Breast epithelium (tissue), 4 donors: ENCODE measurements at regions not wholly inside any gene's neighbourhood (a gene's known extent, or its start where the extent isn't known, plus 50 kb on each side); places are given as distances from the start of the nearest gene placed in this dataset.

Experiments used
- DNase-seq, 2 donors: peaks; one replicate each; pipeline ENCODE4 v3.0.0-alpha.2; 2019; ENCODE audit warnings: low spot score in 2 of 2
- H3K27ac ChIP-seq, 2 donors: fragments of 200-600 bp; sonication (generic) in 1 of 2; one replicate each; pipeline ENCODE4 v1.5.1; 2016 to 2019; ENCODE audit warnings: mild to moderate bottlenecking in 1 of 2
- H3K27me3 ChIP-seq, 2 donors: fragments of 200-600 bp; sonication (generic) in 1 of 2; one replicate each; pipeline versions ENCODE4 v1.5.1 to v1.6.0; 2017 to 2019; ENCODE audit warnings: control low read depth in 1 of 2, mild to moderate bottlenecking in 1 of 2
- H3K36me3 ChIP-seq: fragments of 200-600 bp; one replicate; pipeline ENCODE4 v1.5.1; 2019
- H3K4me1 ChIP-seq, 2 donors: fragments of 200-600 bp; sonication (generic); one replicate each; pipeline ENCODE4 v1.5.1; 2016 to 2019; ENCODE audit warnings: control low read depth in 1 of 2
- H3K4me3 ChIP-seq, 3 donors: fragments of 200-600 bp; sonication (generic); 1 replicate in 2 of 3; 2 replicates in 1 of 3; pipeline ENCODE4 v1.5.1; 2016 to 2019; ENCODE audit warnings: mild to moderate bottlenecking in 3 of 3, moderate library complexity in 2 of 3
- H3K9me3 ChIP-seq, 2 donors: fragments of 200-600 bp; sonication (generic) in 1 of 2; one replicate each; pipeline ENCODE4 v1.5.1; 2016 to 2019; ENCODE audit warnings: control low read depth in 1 of 2
- CTCF ChIP-seq, 3 donors: fragments of 450-650 bp; IDR thresholded peaks; one replicate each; pipeline ENCODE4 v1.5.1; 2016 to 2017; ENCODE audit warnings: antibody characterized with exemption in 3 of 3, mild to moderate bottlenecking in 3 of 3, moderate library complexity in 3 of 3
- POLR2A ChIP-seq: fragments of 450-650 bp; IDR thresholded peaks from one replicate; pipeline ENCODE4 v1.6.1; 2016; ENCODE audit warnings: antibody characterized with exemption, mild to moderate bottlenecking, moderate library complexity
- POLR2AphosphoS5 ChIP-seq, 3 donors: sonication (generic); formaldehyde crosslinking; IDR thresholded peaks; one replicate each; pipeline ENCODE4 v1.6.1; 2017; ENCODE audit warnings: antibody characterized with exemption in 3 of 3
- intact Hi-C: fragments of 100-400 bp; cut with DNase I; formaldehyde crosslinking; loops from one replicate; pipeline ENCODE4 v1.15.1; 2023; ENCODE audit warnings: low total_unique reads

- Histone ChIP-seq H3K4me3 (no peak overlapping the region), H3K9me3 (no peaks in the 10 kb centered on the region), H3K27ac (no peak overlapping the region), H3K36me3 (no peaks in the 10 kb centered on the region), H3K4me1 (no peaks in the 10 kb centered on the region), H3K27me3 (no peaks in the 10 kb centered on the region)
- no peak for DNase-seq
- intact Hi-C loops: no loop called here
- TF ChIP-seq CTCF (IDR thresholded peaks at IDR 0.05) (no peak), POLR2A (no peak), POLR2AphosphoS5 (IDR thresholded peaks at IDR 0.05) (no peak)
These were observed 970.8 kb upstream of the TENM3 start for GRCh38 chr4:181272422-181272821.

- intact Hi-C loops: no loop called here
- Histone ChIP-seq H3K9me3 (no peaks in the 10 kb centered on the region), H3K27me3 (no peaks in the 10 kb centered on the region), H3K4me3 (no peak overlapping the region), H3K36me3 (no peaks in the 10 kb centered on the region), H3K27ac (no peak overlapping the region), H3K4me1 (no peaks in the 10 kb centered on the region)
- TF ChIP-seq POLR2AphosphoS5 (IDR thresholded peaks at IDR 0.05) (no peak), CTCF (IDR thresholded peaks at IDR 0.05) (no peak), POLR2A (no peak)
- DNase-seq: no peak
These were observed 964.3 kb upstream of the TENM3 start for GRCh38 chr4:181278941-181279340.

- H3K4me1 ChIP-seq: no peaks in the 10 kb centered on the region
- no peaks in the 10 kb centered on the region for H3K9me3 ChIP-seq
- TF ChIP-seq POLR2A (no peak), CTCF (IDR thresholded peaks at IDR 0.05) (no peak), POLR2AphosphoS5 (IDR thresholded peaks at IDR 0.05) (no peak)
- DNase-seq: no peak
- H3K4me3 ChIP-seq: no peak overlapping the region
- no peaks in the 10 kb centered on the region for H3K36me3 ChIP-seq
- peak overlapping the region in 1 of 2 donors; percentile 25 for H3K27ac ChIP-seq
- no peaks in the 10 kb centered on the region for H3K27me3 ChIP-seq
- intact Hi-C loops: no loop called here
These were observed 961.8 kb upstream of the TENM3 start for GRCh38 chr4:181281451-181281850.

GRCh38 chr4:181289198-181289597 lies 954.0 kb upstream of the TENM3 start:
- DNase-seq: no peak
- Histone ChIP-seq H3K4me1 (no peaks in the 10 kb centered on the region), H3K9me3 (no peaks in the 10 kb centered on the region), H3K36me3 (no peaks in the 10 kb centered on the region), H3K27me3 (no peaks in the 10 kb centered on the region), H3K27ac (no peak overlapping the region), H3K4me3 (no peak overlapping the region)
- no peak for TF ChIP-seq CTCF (IDR thresholded peaks at IDR 0.05)
- TF ChIP-seq POLR2A: no peak
- TF ChIP-seq POLR2AphosphoS5 (IDR thresholded peaks at IDR 0.05): no peak
- intact Hi-C loops: no loop called here

- no peak overlapping the region for H3K27ac ChIP-seq
- TF ChIP-seq POLR2A: no peak
- TF ChIP-seq CTCF (IDR thresholded peaks at IDR 0.05): no peak
- no peak for TF ChIP-seq POLR2AphosphoS5 (IDR thresholded peaks at IDR 0.05)
- no peaks in the 10 kb centered on the region for H3K36me3 ChIP-seq
- no peak overlapping the region for H3K4me3 ChIP-seq
- intact Hi-C loops: no loop called here
- no peaks in the 10 kb centered on the region for H3K27me3 ChIP-seq
- no peak for DNase-seq
- H3K4me1 ChIP-seq: no peaks in the 10 kb centered on the region
- H3K9me3 ChIP-seq: no peaks in the 10 kb centered on the region
These were observed 951.6 kb upstream of the TENM3 start for GRCh38 chr4:181291615-181292014.
